ENCODE measurements at regions not wholly inside any gene's neighbourhood (a gene's known extent, or its start where the extent isn't known, plus 50 kb on each side); places are given as distances from the start of the nearest gene placed in this dataset.

DNA sequence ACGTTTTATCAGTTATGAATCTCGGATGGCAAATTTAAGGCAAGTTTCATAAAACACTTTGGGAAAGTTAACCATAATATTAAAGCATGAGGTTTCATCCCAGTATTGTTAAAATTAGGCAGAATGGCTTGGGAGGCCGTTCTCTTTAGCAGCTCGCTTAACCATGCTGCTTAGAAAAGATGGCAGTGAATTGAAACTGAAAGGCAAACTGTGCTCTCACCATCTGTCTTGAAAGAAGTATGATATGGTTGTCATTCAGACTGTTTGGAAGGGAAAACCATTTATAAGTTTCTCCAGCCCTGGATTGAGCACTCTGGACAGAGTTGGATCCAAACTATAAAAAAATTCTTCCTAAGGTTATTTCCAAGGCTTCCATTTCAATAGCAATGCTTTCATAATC is 332.3 kb upstream of the SUCLG2 start:
- no peak for TF ChIP-seq POLR2A (IDR thresholded peaks at IDR 0.05; ENCODE audit: low read length)
- TF ChIP-seq GATA1 (IDR thresholded peaks at IDR 0.05; ENCODE audit: low read depth, low read length), result no peak

Measured in erythroblast (primary cell).